IMR-90 (cell line): ENCODE measurements at regions not wholly inside any gene's neighbourhood (a gene's known extent, or its start where the extent isn't known, plus 50 kb on each side); places are given as distances from the start of the nearest gene placed in this dataset.

Source experiments
- ATAC-seq: fragments of 200-7000 bp; cut with Tn5 transposase; 2 replicates; pipeline ENCODE4 v1.9.1; 2020; ENCODE audit warnings: low read depth, mild to moderate bottlenecking, moderate library complexity
- BruUV-seq: library from RNA; stranded (reverse); fragments of 400-500 nt; replicated peaks from 2 replicates; lab custom pipeline; 2021; lab: Mats Ljungman, UMichigan
- CTCF ChIA-PET: fragments of 300-600 bp; formaldehyde crosslinking; extraction: SDS; loops from one replicate; lab custom pipeline; 2021; ENCODE audit warnings: antibody characterized with exemption; lab: Yijun Ruan, JAX
- POLR2A ChIA-PET: fragments of 300-600 bp; sonication (Branson Sonifier 250); formaldehyde crosslinking; loops from one replicate; lab custom pipeline; 2022; ENCODE audit warnings: antibody characterized with exemption; ENCODE audit not compliant: unreplicated experiment; lab: Charles Lee
- DNase-seq: peaks from one replicate; pipeline ENCODE4 v3.0.0; 2013
- H2AFZ ChIP-seq: replicated peaks from 2 replicates; pipeline ENCODE3; 2013; ENCODE audit warnings: low read length, mild to moderate bottlenecking; ENCODE audit not compliant: poor library complexity
- H2AK5ac ChIP-seq: 2 replicates; pipeline ENCODE4 v1.6.1; 2013; ENCODE audit warnings: low read depth, low read length, inconsistent platforms
- H2AK9ac ChIP-seq: replicated peaks from 2 replicates; pipeline ENCODE3; 2013; ENCODE audit warnings: mild to moderate bottlenecking, low read depth, low read length, moderate library complexity; ENCODE audit not compliant: poor library complexity
- H2BK120ac ChIP-seq: 2 replicates; pipeline ENCODE4 v1.6.1; 2013; ENCODE audit warnings: low read depth, low read length, inconsistent platforms
- H2BK15ac ChIP-seq: 3 replicates; pipeline ENCODE4 v1.6.1; 2013; ENCODE audit warnings: low read depth, low read length, inconsistent platforms
- H2BK20ac ChIP-seq: 2 replicates; pipeline ENCODE4 v1.6.1; 2013; ENCODE audit warnings: low read depth, mild to moderate bottlenecking, inconsistent platforms, low read length, moderate library complexity
- H2BK5ac ChIP-seq: 2 replicates; pipeline ENCODE4 v1.6.1; 2013; ENCODE audit warnings: mild to moderate bottlenecking, low read depth, low read length, inconsistent platforms; ENCODE audit not compliant: poor library complexity, severe bottlenecking
- H3K14ac ChIP-seq: replicated peaks from 2 replicates; pipeline ENCODE4 v1.6.1; 2013; ENCODE audit warnings: low read depth, low read length, inconsistent platforms
- H3K18ac ChIP-seq: 2 replicates; pipeline ENCODE4 v1.6.1; 2013; ENCODE audit warnings: low read depth, low read length, control low read depth
- H3K23ac ChIP-seq: 2 replicates; pipeline ENCODE4 v1.6.1; 2013; ENCODE audit warnings: low read depth, low read length, inconsistent platforms
- H3K27ac ChIP-seq: 2 replicates; pipeline ENCODE4 v1.5.1; 2013; ENCODE audit warnings: mild to moderate bottlenecking, control low read depth, low read length; ENCODE audit not compliant: insufficient read depth
- H3K27me3 ChIP-seq: 2 replicates; pipeline ENCODE4 v1.6.1; 2013; ENCODE audit warnings: low read length; ENCODE audit not compliant: control insufficient read depth, insufficient read depth
- H3K36me3 ChIP-seq: 2 replicates; pipeline ENCODE4 v1.6.1; 2013; ENCODE audit warnings: low read length, mixed read lengths; ENCODE audit not compliant: control insufficient read depth, insufficient read depth
- H3K4ac ChIP-seq: 2 replicates; pipeline ENCODE4 v1.6.1; 2013; ENCODE audit warnings: low read depth, low read length, inconsistent platforms
- H3K4me1 ChIP-seq: 2 replicates; pipeline ENCODE4 v1.6.1; 2013; ENCODE audit warnings: low read length, mixed read lengths; ENCODE audit not compliant: control insufficient read depth, insufficient read depth
- H3K4me2 ChIP-seq: 2 replicates; pipeline ENCODE4 v1.6.1; 2013; ENCODE audit warnings: low read depth, mild to moderate bottlenecking, control low read depth, low read length, moderate library complexity
- H3K4me3 ChIP-seq: 2 replicates; pipeline ENCODE4 v1.5.1; 2013; ENCODE audit warnings: low read depth, mild to moderate bottlenecking, control low read depth, low read length, moderate library complexity; ENCODE audit not compliant: insufficient read depth
- H3K56ac ChIP-seq: 2 replicates; pipeline ENCODE4 v1.6.1; 2013; ENCODE audit warnings: low read length, inconsistent platforms; ENCODE audit not compliant: insufficient read depth; ENCODE audit errors: extremely low read depth
- H3K79me1 ChIP-seq, 2 experiments: 2 replicates each; pipeline ENCODE4 v1.6.1; 2013; ENCODE audit warnings: low read length in 2 of 2, inconsistent platforms in 1 of 2, low read depth in 1 of 2
- H3K9ac ChIP-seq: 2 replicates; pipeline ENCODE4 v1.6.1; 2013; ENCODE audit warnings: low read depth, low read length, control low read depth
- H3K9me1 ChIP-seq: 2 replicates; pipeline ENCODE4 v1.6.1; 2013; ENCODE audit warnings: low read length, inconsistent platforms; ENCODE audit not compliant: insufficient read depth
- H3K9me3 ChIP-seq: 2 replicates; pipeline ENCODE4 v1.6.1; 2013; ENCODE audit warnings: low read length; ENCODE audit not compliant: control insufficient read depth, insufficient read depth
- H4K20me1 ChIP-seq: 2 replicates; pipeline ENCODE4 v1.6.1; 2013; ENCODE audit warnings: low read length, inconsistent platforms; ENCODE audit not compliant: insufficient read depth
- H4K5ac ChIP-seq: 2 replicates; pipeline ENCODE4 v1.6.1; 2013; ENCODE audit warnings: mild to moderate bottlenecking, low read depth, low read length, control low read depth
- H4K8ac ChIP-seq, 2 experiments: 2 replicates each; pipeline ENCODE4 v1.6.1; 2013; ENCODE audit warnings: low read depth in 2 of 2, low read length in 2 of 2, control low read depth in 1 of 2, inconsistent platforms in 1 of 2
- H4K91ac ChIP-seq: 2 replicates; pipeline ENCODE4 v1.6.1; 2013; ENCODE audit warnings: low read depth, low read length, inconsistent platforms; ENCODE audit not compliant: insufficient read depth
- CHD1 ChIP-seq: IDR thresholded peaks from 2 replicates; pipeline ENCODE4 v1.6.1; 2012; ENCODE audit warnings: low read depth, low read length, improper control_type of control experiment
- MAZ ChIP-seq: IDR thresholded peaks from 2 replicates; pipeline ENCODE4 v1.6.1; 2012; ENCODE audit warnings: low read depth, mild to moderate bottlenecking, low read length, improper control_type of control experiment, moderate library complexity, borderline replicate concordance
- NFE2L2 ChIP-seq: fragments of 150-350 bp; IDR thresholded peaks from 2 replicates; pipeline ENCODE4 v1.6.1; 2016; ENCODE audit warnings: low read depth, mild to moderate bottlenecking, low read length
- RCOR1 ChIP-seq: IDR thresholded peaks from 2 replicates; pipeline ENCODE4 v1.6.1; 2012; ENCODE audit warnings: mild to moderate bottlenecking, low read length, improper control_type of control experiment; ENCODE audit not compliant: insufficient replicate concordance
- WGBS, 2 experiments: methylation state at CpG; one replicate each; pipeline versions ENCODE4 v1.1.5 to v1.1.7; 2013; ENCODE audit warnings: missing lambda C conversion rate in 2 of 2; ENCODE audit not compliant: insufficient read length in 1 of 2; ENCODE audit errors: extremely low coverage in 2 of 2; 5-methylcytosine and 5-hydroxymethylcytosine counted together
- dilution Hi-C: fragments of 300-500 bp; cut with HindIII; formaldehyde crosslinking; loops from one replicate; pipeline ENCODE4 v1.14.3; 2018; ENCODE audit warnings: low sequenced_read_pairs; ENCODE audit not compliant: unreplicated experiment
- in situ Hi-C: fragments of 300-500 bp; cut with MboI; formaldehyde crosslinking; loops from 3 replicates; pipeline ENCODE4 v1.14.3; 2019; ENCODE audit warnings: low sequenced_read_pairs, inconsistent platforms, mixed read lengths
- intact Hi-C: fragments of 100-400 bp; cut with micrococcal nuclease; formaldehyde crosslinking; loops from 2 replicates; pipeline ENCODE4 v1.10.0; 2022

DNA sequence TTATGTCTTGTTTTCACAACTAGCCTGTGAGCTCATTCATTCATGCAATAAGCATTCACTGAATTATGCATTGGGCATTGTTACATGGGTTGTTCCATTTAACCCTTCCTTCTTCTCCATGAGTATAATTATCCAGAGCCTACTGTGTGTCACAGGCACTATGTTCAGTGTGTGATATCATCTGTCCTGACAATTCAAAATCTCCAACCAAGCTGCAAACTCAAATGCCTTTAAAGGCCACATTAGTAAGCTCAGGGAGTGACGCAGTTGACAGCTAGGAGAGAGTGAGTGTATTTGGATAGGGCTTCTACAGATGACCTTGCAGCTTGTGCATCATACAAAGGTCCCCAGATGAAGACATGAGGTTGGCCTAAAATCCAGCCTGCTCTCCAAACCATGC is 289.5 kb downstream of the OMA1 start:
- WGBS, 2 experiments, result 40% methylated on average over 1 of the region's 1 CpG; no CpG with 5 or more reads in 1 of the 2 experiments
- H3K23ac ChIP-seq, result no peak overlapping the region
- H3K36me3 ChIP-seq, result no peaks in the 10 kb centered on the region
- no peaks in the 10 kb centered on the region for H3K9me1 ChIP-seq
- no peak overlapping the region for H3K56ac ChIP-seq
- no peak overlapping the region for H3K4me2 ChIP-seq
- no peak overlapping the region for H2BK15ac ChIP-seq
- no peak overlapping the region for H2AFZ ChIP-seq
- TF ChIP-seq RCOR1 (no peak), MAZ (no peak), NFE2L2 (no peak), CHD1 (no peak)
- no peak overlapping the region for H3K4me3 ChIP-seq
- no peaks in the 10 kb centered on the region for H3K4me1 ChIP-seq
- H3K14ac ChIP-seq, result no peak overlapping the region
- H3K9me3 ChIP-seq, result no peaks in the 10 kb centered on the region
- ChIA-PET POLR2A (no interaction called here), CTCF (no interaction called here)
- H2BK5ac ChIP-seq, result no peak overlapping the region
- H4K91ac ChIP-seq, result no peak overlapping the region
- no peak overlapping the region for H2AK9ac ChIP-seq
- intact Hi-C loops (no loop called here), in situ Hi-C loops (no loop called here), dilution Hi-C loops (no loop called here)
- H2BK120ac ChIP-seq, result no peak overlapping the region
- H3K27me3 ChIP-seq, result no peaks in the 10 kb centered on the region
- H3K4ac ChIP-seq, result no peak overlapping the region
- ATAC-seq (no peak), DNase-seq (no peak)
- no peak overlapping the region for H3K9ac ChIP-seq
- H2BK20ac ChIP-seq, result no peak overlapping the region
- no peaks in the 10 kb centered on the region for H3K79me1 ChIP-seq
- no peaks in the 10 kb centered on the region for H4K20me1 ChIP-seq
- no peak overlapping the region for H3K18ac ChIP-seq
- no peak overlapping the region for H4K5ac ChIP-seq
- no TSS peak for BruUV-seq
- no peak overlapping the region for H4K8ac ChIP-seq
- no peak overlapping the region for H2AK5ac ChIP-seq
- H3K27ac ChIP-seq, result no peak overlapping the region
